ENCODE measurements at regions not wholly inside any gene's neighbourhood (a gene's known extent, or its start where the extent isn't known, plus 50 kb on each side); places are given as distances from the start of the nearest gene placed in this dataset.
"Not testable (repeated sequence)": the region's sequence is repeated elsewhere in the genome, so short reads cannot be mapped to it uniquely, and the experiment has no call there.

- not testable (repeated sequence) for DNase-seq (ENCODE audit: low read depth in 2 of 3, low spot score in 1 of 3)
These were observed 123.9 kb downstream of the MREG start for GRCh38 chr2:215889240-215889969.

DNA sequence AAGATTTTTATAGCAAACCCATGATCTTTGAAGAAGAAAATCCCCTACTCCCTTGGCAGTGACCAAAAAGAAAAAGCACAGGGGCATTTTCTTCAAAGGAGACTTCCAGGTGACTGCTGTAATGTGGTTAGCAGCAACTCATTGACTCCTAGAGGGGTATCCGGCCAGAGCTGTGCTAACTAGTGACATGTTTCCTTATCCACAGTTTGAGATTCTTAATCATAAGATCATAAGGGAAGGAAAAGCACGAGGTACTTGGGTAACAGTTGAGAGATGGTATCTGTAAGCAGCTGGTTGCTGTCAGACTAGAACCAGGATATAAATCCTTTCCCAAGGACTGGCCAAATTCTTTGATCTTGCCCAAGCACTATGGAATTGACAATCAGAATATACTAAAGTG lies 124.7 kb downstream of the MREG start:
- DNase-seq (ENCODE audit: low read depth in 2 of 3, low spot score in 1 of 3), result no peak

DNA sequence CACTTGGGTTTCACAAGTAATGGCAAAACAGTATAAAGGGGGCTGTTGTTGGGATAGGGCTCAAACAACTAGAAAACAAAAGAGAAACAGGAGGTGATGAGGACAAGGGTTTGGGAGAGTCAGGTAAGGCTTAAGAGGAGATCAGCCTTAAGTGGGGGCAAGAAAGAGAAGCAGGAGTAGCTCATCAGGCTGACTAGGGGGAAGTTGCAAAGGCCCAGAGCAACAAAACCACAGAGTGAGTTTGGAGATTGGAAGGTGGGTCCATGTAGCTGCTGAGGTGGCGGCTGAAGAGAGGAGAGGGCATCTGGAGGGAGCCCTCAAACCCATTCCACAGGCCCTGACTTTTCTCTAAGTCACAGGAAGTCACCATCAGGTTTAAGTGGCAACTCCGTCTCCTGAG lies 126.0 kb downstream of the MREG start:
- DNase-seq (ENCODE audit: low read depth in 2 of 3, low spot score in 1 of 3), result no peak

GRCh38 chr2:215886022-215886421 lies 127.3 kb downstream of the MREG start:
- DNase-seq (ENCODE audit: low read depth in 2 of 3, low spot score in 1 of 3), result no peak

- DNase-seq (ENCODE audit: low read depth in 2 of 3, low spot score in 1 of 3), result no peak
These were observed 127.8 kb downstream of the MREG start for GRCh38 chr2:215885536-215885935.

GRCh38 chr2:215884451-215885087 lies 128.8 kb downstream of the MREG start:
- no peak for DNase-seq (ENCODE audit: low read depth in 2 of 3, low spot score in 1 of 3)

GRCh38 chr2:215883799-215884198 lies 129.6 kb downstream of the MREG start:
- DNase-seq (ENCODE audit: low read depth in 2 of 3, low spot score in 1 of 3), result no peak

DNA sequence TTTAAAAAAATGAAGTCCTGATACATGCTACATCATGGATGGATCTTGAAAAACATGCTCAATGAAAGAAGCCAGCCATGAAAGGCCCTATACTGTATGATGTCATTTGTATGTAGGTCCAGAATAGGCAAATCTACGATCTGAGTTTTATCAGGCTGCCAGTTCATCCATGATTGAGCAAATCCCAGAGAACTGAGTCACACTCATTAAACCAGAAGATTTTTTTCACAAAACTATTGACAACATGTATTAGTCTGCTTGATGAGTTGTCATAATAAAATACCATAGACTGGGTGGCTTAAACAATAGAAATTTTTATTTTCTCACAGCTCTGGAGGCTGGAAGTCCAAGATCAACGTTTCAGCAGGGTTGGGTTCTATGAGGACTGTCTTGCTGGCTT lies 130.7 kb downstream of the MREG start:
- no peak for DNase-seq (ENCODE audit: low read depth in 2 of 3, low spot score in 1 of 3)

DNA sequence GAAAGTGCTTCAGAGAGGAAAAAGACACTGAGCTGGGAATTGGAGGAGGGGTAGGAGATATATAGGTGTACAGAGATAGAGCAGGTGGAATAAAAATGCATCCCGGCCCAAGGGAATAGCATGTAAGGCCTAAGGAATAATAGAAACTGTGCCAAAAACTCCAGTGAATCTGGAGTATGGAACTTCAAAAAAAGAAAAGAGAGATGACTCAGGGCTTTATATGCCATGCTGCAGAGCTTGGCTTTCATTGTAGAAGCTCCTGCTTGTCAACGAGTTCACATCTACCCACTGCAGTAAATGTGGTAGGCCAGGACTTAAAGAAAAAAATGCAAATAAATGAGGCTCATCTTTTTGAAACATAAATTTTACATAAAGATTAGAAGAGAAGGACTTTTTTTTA lies 131.8 kb downstream of the MREG start:
- no peak for DNase-seq (ENCODE audit: low read depth in 2 of 3, low spot score in 1 of 3)

DNA sequence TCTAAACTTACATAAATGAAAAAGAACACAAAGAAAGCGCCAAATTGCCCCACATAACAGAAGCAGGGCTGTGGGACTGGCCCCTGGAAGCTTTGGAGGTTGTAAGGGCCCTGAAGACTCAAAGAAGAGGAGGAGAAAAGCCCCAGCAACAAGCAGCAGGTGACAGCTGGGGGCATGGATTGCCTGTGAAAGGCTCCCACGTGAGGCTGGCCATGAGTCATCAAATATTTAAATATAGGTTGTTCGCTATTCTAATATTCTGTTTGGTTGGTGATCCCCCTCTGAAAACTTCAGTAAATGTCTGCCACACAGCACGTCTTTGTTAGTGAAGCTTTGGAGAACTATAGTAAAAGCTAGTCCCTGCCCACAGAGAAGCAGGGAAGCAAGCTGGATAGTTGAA lies 132.4 kb downstream of the MREG start:
- DNase-seq (ENCODE audit: low read depth in 2 of 3, low spot score in 1 of 3), result no peak

DNA sequence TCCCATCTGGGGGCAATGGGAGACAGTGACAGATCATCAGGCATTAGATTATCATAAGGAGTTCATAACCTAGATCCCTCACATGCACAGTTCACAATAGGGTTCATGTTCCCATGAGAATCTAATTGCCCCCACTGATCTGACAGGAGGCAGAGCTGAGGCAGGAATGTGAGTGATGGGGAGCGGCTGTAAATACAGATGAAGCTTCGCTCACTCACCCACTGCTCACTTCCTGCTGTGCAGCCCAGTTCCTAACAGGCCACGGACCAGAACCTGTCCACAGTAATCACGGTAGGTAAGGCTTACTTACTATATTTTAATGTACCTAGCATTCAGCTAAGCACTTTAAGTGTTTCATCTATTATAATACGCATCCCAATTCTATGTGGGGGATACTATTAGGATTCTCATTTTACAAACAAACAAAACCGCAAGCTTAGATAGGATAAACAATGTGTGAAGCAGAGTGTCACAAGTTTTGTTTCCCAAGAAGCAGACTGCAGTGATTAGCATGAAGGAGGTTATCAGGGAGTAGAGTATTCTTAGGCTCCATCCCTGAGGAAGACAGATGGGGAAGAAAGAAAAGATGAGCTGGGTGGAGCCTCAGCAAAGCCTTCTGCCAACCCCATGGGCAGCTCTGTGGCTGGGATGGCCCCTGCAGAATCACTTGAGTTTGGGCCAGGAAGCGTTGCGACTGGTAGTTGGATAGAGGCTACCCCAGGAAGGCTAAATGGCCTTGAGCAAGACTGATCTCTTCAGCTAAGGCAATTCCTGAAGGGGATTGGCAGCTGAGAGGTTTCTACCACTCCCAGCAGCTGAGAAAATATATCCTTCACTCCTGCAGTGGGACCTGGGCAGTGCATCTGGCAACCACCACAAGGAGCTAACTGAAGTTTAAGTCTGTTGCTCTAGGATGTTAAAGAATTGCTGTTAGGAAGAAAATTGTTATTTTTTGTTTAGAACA lies 133.1 kb downstream of the MREG start:
- DNase-seq (ENCODE audit: low read depth in 2 of 3, low spot score in 1 of 3), result no peak

GRCh38 chr2:215879331-215879730 lies 134.0 kb downstream of the MREG start:
- no peak for DNase-seq (ENCODE audit: low read depth in 2 of 3, low spot score in 1 of 3)

DNA sequence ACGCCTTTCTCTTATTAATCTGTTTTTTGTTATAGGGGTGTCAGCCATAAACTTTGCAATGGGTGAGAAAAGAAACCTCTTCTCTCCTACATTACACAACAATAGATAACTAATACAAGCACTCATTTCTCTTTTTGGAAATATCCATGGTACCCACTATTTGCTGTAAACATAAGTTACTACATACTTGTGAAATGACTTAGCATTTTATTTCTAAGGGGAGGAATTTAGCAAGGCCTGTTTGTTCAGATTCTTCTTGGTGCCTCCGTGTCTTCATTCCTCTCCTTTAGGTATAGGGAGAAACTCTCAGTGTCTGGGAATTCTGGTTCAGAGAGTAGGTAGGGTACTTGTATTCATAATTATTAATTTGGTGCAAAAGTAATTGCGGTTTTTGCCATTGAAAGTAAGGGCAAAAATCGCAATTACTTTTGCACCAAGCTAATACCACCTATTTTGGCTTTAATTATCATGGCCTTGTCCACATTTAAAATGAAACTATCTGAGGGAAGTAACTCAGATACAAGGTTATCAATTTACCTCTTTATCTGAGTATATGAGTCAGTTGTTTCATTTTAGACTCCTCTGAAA lies 134.8 kb downstream of the MREG start:
- no peak for DNase-seq (ENCODE audit: low read depth in 2 of 3, low spot score in 1 of 3)

DNA sequence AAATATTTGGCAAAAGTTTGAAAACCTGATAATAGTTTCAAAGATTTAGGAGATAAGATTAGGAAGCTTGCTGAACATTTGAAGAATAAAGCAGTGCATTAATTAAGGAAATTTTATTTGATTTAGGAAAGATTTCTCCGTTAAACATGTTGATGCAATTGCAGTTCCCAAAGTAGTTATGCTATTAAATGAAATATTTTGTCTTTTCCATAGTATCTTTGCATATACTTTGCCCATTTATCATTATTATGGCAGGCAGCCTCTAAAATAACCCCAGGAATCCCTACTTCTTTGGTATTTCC lies 136.5 kb downstream of the MREG start:
- DNase-seq (ENCODE audit: low read depth in 2 of 3, low spot score in 1 of 3), result no peak

DNA sequence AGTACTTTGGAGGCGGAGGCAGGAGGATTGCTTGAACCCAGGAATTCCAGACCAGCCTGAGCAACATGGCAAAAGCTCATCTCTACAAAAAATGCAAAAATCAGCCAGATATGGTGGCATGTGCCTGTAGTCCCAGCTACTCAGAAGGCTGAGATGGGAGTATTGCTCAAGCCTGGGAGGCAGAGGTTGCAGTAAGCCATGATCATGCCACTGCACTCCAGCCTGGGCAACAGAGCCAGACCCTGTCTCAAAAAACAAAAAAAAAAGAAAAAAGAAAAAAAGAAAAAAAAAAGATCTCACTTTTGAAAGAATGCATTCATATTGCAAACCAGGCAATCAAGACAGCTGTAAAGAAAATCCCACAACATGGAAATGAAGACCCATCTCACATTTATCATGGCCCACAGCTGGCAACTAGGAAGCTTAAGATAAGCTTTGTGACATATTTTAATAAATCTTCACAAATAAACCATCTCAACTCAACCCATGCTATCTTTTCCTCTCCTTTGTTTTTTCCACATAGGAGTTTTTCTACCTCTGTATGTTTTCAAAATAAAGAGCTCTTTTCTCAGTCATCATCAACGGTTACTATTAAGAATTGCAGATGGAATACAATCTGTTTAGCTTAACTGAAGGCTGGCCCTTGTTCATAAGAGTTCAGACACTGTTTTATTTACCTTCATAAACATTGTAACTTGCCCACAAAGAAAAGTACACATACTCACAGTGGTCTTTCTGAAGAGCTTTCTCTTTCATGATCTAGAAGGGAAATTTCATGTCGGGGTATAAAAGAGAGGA lies 137.0 kb downstream of the MREG start:
- no peak for DNase-seq (ENCODE audit: low read depth in 2 of 3, low spot score in 1 of 3)

GRCh38 chr2:215874418-215874817 lies 138.9 kb downstream of the MREG start:
- no peak for DNase-seq (ENCODE audit: low read depth in 2 of 3, low spot score in 1 of 3)

DNA sequence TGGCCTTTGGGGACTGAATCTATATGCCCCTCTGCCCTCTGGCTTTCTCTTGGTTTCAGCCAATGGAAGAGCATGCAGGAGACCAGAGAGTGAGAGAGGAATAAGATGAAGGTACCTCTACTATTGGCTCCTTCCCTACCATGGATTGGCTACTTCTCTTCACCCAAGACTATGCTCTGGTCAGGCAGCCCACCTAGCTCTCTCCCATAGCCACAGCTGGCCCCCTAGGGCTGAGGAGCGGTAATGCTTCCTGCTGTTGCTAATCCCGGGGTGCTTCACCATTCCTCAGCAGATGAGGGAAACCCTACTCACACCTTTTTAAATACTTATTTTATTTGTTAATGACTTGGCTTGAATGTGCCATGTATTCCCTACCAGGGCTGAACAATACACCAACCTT lies 142.4 kb downstream of the MREG start:
- DNase-seq (ENCODE audit: low read depth in 2 of 3, low spot score in 1 of 3), result no peak

- DNase-seq (ENCODE audit: low read depth in 2 of 3, low spot score in 1 of 3), result no peak
These were observed 143.3 kb downstream of the MREG start for GRCh38 chr2:215870088-215870490.

GRCh38 chr2:215868846-215869543 lies 144.4 kb downstream of the MREG start:
- no peak for DNase-seq (ENCODE audit: low read depth in 2 of 3, low spot score in 1 of 3)

- no peak for DNase-seq (ENCODE audit: low read depth in 2 of 3, low spot score in 1 of 3)
These were observed 146.7 kb downstream of the MREG start for GRCh38 chr2:215866606-215867005.

Measured in stimulated activated CD4-positive, alpha-beta T cell treated with anti-CD3 and anti-CD28 coated beads, Interleukin-12 subunit alpha, Interleukin-12 subunit beta, amount 100 ng/mL, for 48 hours (primary cell).